PC-3 (cell line): ENCODE measurements at regions not wholly inside any gene's neighbourhood (a gene's known extent, or its start where the extent isn't known, plus 50 kb on each side); places are given as distances from the start of the nearest gene placed in this dataset.

Experiments used
- ATAC-seq: fragments of 200-7000 bp; cut with Tn5 transposase; 2 replicates; pipeline ENCODE4 v1.9.1; 2020; ENCODE audit warnings: mild to moderate bottlenecking, moderate library complexity
- BruUV-seq: library from RNA; stranded (reverse); fragments of 400-500 nt; replicated peaks from 2 replicates; lab custom pipeline; 2021; lab: Mats Ljungman, UMichigan
- CTCF ChIA-PET: fragments of 300-600 bp; sonication (Branson Sonifier 250); formaldehyde crosslinking; loops from one replicate; lab custom pipeline; 2022; ENCODE audit warnings: antibody characterized with exemption; lab: Charles Lee
- POLR2A ChIA-PET: fragments of 300-600 bp; sonication (Branson Sonifier 250); formaldehyde crosslinking; loops from one replicate; lab custom pipeline; 2022; ENCODE audit warnings: antibody characterized with exemption; ENCODE audit not compliant: unreplicated experiment; lab: Charles Lee
- DNase-seq: peaks from one replicate; pipeline ENCODE4 v3.0.0-alpha.2; 2015
- H2AFZ ChIP-seq: fragments of 300-600 bp; sonication (generic); 2 replicates; pipeline ENCODE4 v1.6.0; 2016; ENCODE audit warnings: antibody characterized with exemption, low read length
- H3F3A ChIP-seq: fragments of 300-600 bp; sonication (generic); one replicate; pipeline ENCODE4 v1.6.0; 2017; ENCODE audit warnings: antibody characterized with exemption, low read length, control low read depth, mild to moderate bottlenecking; ENCODE audit not compliant: unreplicated experiment
- H3K27ac ChIP-seq: fragments of 300-600 bp; sonication (generic); 2 replicates; pipeline ENCODE4 v1.5.1; 2016; ENCODE audit warnings: mild to moderate bottlenecking, low read length
- H3K27me3 ChIP-seq: fragments of 300-600 bp; sonication (generic); 2 replicates; pipeline ENCODE4 v1.6.1; 2016; ENCODE audit warnings: low read length, mixed read lengths
- H3K36me3 ChIP-seq: fragments of 300-600 bp; sonication (generic); 2 replicates; pipeline ENCODE4 v1.6.1; 2016; ENCODE audit warnings: low read depth, mixed run types, low read length, mixed read lengths
- H3K4me1 ChIP-seq: fragments of 300-600 bp; sonication (generic); 2 replicates; pipeline ENCODE4 v1.5.1; 2016; ENCODE audit warnings: low read length; ENCODE audit not compliant: insufficient read depth
- H3K4me2 ChIP-seq: fragments of 300-600 bp; sonication (generic); 2 replicates; pipeline ENCODE4 v1.6.0; 2016; ENCODE audit warnings: low read length
- H3K4me3 ChIP-seq: fragments of 300-600 bp; sonication (generic); 2 replicates; pipeline ENCODE4 v1.5.1; 2016; ENCODE audit warnings: mild to moderate bottlenecking, low read length, mixed read lengths
- H3K79me2 ChIP-seq: fragments of 300-600 bp; sonication (generic); 2 replicates; pipeline ENCODE4 v1.6.1; 2017; ENCODE audit warnings: low read length, mixed read lengths
- H3K9ac ChIP-seq: fragments of 300-600 bp; sonication (generic); 2 replicates; pipeline ENCODE4 v1.6.0; 2016; ENCODE audit warnings: mild to moderate bottlenecking, low read length
- H3K9me2 ChIP-seq: fragments of 300-600 bp; sonication (generic); replicated peaks from 2 replicates; pipeline ENCODE4 v1.6.1; 2016; ENCODE audit warnings: mixed run types, low read length, mixed read lengths
- H3K9me3 ChIP-seq: fragments of 300-600 bp; sonication (generic); 2 replicates; pipeline ENCODE4 v1.6.1; 2016; ENCODE audit warnings: low read length, mixed read lengths
- H4K20me1 ChIP-seq: fragments of 300-600 bp; sonication (generic); 2 replicates; pipeline ENCODE4 v1.6.1; 2016; ENCODE audit warnings: low read length, mixed read lengths
- CTCF ChIP-seq: fragments of 300-600 bp; sonication (generic); conservative IDR thresholded peaks from 2 replicates; pipeline ENCODE4 v1.5.1; 2017; ENCODE audit warnings: antibody characterized with exemption, low read depth, mild to moderate bottlenecking, low read length
- EZH2 ChIP-seq: fragments of 300-600 bp; sonication (generic); IDR thresholded peaks from one replicate; pipeline ENCODE4 v1.6.1; 2017; ENCODE audit warnings: antibody characterized with exemption, mild to moderate bottlenecking, low read length; ENCODE audit not compliant: unreplicated experiment
- EZH2phosphoT487 ChIP-seq: fragments of 300-600 bp; sonication (generic); IDR thresholded peaks from 2 replicates; pipeline ENCODE4 v1.6.1; 2018; ENCODE audit warnings: mild to moderate bottlenecking, antibody characterized with exemption, low read length, borderline replicate concordance
- intact Hi-C: fragments of 100-400 bp; cut with micrococcal nuclease; formaldehyde crosslinking; loops from 2 replicates; pipeline ENCODE4 v1.9.0; 2023

GRCh38 chr13:31914843-31915242, 116.7 kb upstream of the FRY start:
- Histone ChIP-seq H3K9ac (no peak overlapping the region), H3K4me2 (no peak overlapping the region), H3K4me3 (no peak overlapping the region), H3K79me2 (no peaks in the 10 kb centered on the region), H4K20me1 (no peaks in the 10 kb centered on the region), H3K27me3 (no peaks in the 10 kb centered on the region), H3K27ac (no peak overlapping the region), H3K36me3 (no peaks in the 10 kb centered on the region), H3K4me1 (peaks cover 7% of the 10 kb centered on the region), H3K9me2 (no peaks in the 10 kb centered on the region), H3F3A (no peaks in the 10 kb centered on the region), H3K9me3 (no peaks in the 10 kb centered on the region), H2AFZ (no peak overlapping the region)
- ChIA-PET CTCF (no interaction called here), POLR2A (no interaction called here)
- ATAC-seq (no peak), DNase-seq (no peak)
- intact Hi-C loops = no loop called here
- no TSS peak for BruUV-seq
- TF ChIP-seq CTCF = no peak
- no peak for TF ChIP-seq EZH2
- TF ChIP-seq EZH2phosphoT487 = no peak

- BruUV-seq = no TSS peak
- Histone ChIP-seq H3K27ac (no peak overlapping the region), H3F3A (no peaks in the 10 kb centered on the region), H3K4me2 (no peak overlapping the region), H3K4me1 (no peaks in the 10 kb centered on the region), H3K36me3 (no peaks in the 10 kb centered on the region), H4K20me1 (no peaks in the 10 kb centered on the region), H3K79me2 (no peaks in the 10 kb centered on the region), H3K27me3 (no peaks in the 10 kb centered on the region), H3K9me3 (no peaks in the 10 kb centered on the region), H3K4me3 (no peak overlapping the region), H2AFZ (no peak overlapping the region), H3K9me2 (no peaks in the 10 kb centered on the region), H3K9ac (no peak overlapping the region)
- ChIA-PET CTCF (no interaction called here), POLR2A (no interaction called here)
- intact Hi-C loops = no loop called here
- no peak for TF ChIP-seq CTCF
- TF ChIP-seq EZH2 = no peak
- TF ChIP-seq EZH2phosphoT487 = no peak
- DNase-seq (no peak), ATAC-seq (no peak)
Measured at GRCh38 chr13:31918707-31919106, 112.9 kb upstream of the FRY start.

GRCh38 chr13:31919241-31919640, 112.3 kb upstream of the FRY start:
- no TSS peak for BruUV-seq
- Histone ChIP-seq H3K4me2 (no peak overlapping the region), H4K20me1 (no peaks in the 10 kb centered on the region), H3K79me2 (no peaks in the 10 kb centered on the region), H3F3A (no peaks in the 10 kb centered on the region), H3K36me3 (no peaks in the 10 kb centered on the region), H3K4me3 (no peak overlapping the region), H3K4me1 (no peaks in the 10 kb centered on the region), H3K9me3 (no peaks in the 10 kb centered on the region), H3K9ac (no peak overlapping the region), H3K27me3 (no peaks in the 10 kb centered on the region), H3K27ac (no peak overlapping the region), H3K9me2 (no peaks in the 10 kb centered on the region), H2AFZ (no peak overlapping the region)
- no peak for DNase-seq
- CTCF ChIA-PET = no interaction called here
- POLR2A ChIA-PET = no interaction called here
- intact Hi-C loops = no loop called here
- no peak for ATAC-seq
- TF ChIP-seq CTCF = no peak
- no peak for TF ChIP-seq EZH2phosphoT487
- no peak for TF ChIP-seq EZH2
